ENCODE measurements at regions not wholly inside any gene's neighbourhood (a gene's known extent, or its start where the extent isn't known, plus 50 kb on each side); places are given as distances from the start of the nearest gene placed in this dataset.

DNA sequence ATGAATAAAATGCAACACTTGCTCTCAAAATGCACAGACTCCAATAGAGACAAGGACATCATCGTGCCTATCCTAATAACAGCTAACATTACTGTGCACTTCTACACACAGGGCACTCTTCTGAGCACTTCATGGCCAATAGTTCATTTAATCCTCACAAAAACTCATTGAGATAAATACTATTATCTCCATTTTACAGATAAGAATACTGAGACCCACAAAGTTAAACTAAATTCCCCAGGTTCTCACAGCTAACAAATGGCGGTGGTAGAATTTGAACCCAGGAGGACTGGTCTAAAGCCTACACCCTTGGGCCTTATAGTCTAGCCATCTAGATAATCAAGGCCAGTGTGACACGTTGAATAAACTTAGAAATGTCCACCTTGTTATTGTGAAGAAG lies 328.6 kb downstream of the RRAGC start:
- TF ChIP-seq, protein P1, sequence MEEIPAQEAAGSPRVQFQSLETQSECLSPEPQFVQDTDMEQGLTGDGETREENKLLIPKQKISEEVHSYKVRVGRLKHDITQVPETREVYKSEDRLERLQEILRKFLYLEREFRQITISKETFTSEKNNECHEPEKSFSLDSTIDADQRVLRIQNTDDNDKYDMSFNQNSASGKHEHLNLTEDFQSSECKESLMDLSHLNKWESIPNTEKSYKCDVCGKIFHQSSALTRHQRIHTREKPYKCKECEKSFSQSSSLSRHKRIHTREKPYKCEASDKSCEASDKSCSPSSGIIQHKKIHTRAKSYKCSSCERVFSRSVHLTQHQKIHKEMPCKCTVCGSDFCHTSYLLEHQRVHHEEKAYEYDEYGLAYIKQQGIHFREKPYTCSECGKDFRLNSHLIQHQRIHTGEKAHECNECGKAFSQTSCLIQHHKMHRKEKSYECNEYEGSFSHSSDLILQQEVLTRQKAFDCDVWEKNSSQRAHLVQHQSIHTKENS (CRISPR knock-in tag; IDR thresholded peaks at IDR 0.05): no peak
- TF ChIP-seq BCOR (IDR thresholded peaks at IDR 0.05) (peak; percentile 62; the same call in 1 of the 2 replicates), KDM1A (IDR thresholded peaks at IDR 0.05) (0 out of 4 replicates have a peak, but pooled peaks have one; percentile 25 to 33), RBM25 (IDR thresholded peaks at IDR 0.05; ENCODE audit: low read depth, low read length, severe bottlenecking) (peak; percentile 85), PHB (CRISPR knock-in tag; IDR thresholded peaks at IDR 0.05) (no peak), ADNP (tag; IDR thresholded peaks at IDR 0.05) (peak; percentile 89), CHD4 (IDR thresholded peaks at IDR 0.05; ENCODE audit: insufficient read depth, insufficient replicate concordance, low read depth, low read length, poor library complexity, severe bottlenecking) (peak; percentile 35)
- Histone ChIP-seq H3K9ac (ENCODE audit: insufficient read depth in 1 of 2, low read depth in 2 of 2, low read length in 2 of 2) (no peak overlapping the region), H3K27me3 (ENCODE audit: control insufficient read depth in 2 of 2, insufficient read depth in 2 of 2, low read length in 2 of 2) (no peaks in the 10 kb centered on the region), H3K4me2 (ENCODE audit: insufficient read depth, low read length) (no peak overlapping the region), H3K4me3 (no peak overlapping the region), H3K4me1 (replicated peaks in 1 of 2; ENCODE audit: control insufficient read depth in 2 of 2, insufficient read depth in 2 of 2, low read length in 2 of 2) (peaks cover 23 to 35% of the 10 kb centered on the region in 2 experiments), H3K79me2 (ENCODE audit: control insufficient read depth, insufficient read depth, low read length) (no peaks in the 10 kb centered on the region), H3K9me3 (replicated peaks; ENCODE audit: control insufficient read depth, insufficient read depth, low read depth, low read length) (no peaks in the 10 kb centered on the region), H2AFZ (ENCODE audit: low read depth, low read length) (no peak overlapping the region), H4K20me1 (replicated peaks; ENCODE audit: control insufficient read depth, insufficient read depth, low read length) (no peaks in the 10 kb centered on the region), H3K9me1 (ENCODE audit: control insufficient read depth, insufficient read depth, low read length) (no peaks in the 10 kb centered on the region), H3K36me3 (ENCODE audit: control insufficient read depth, insufficient read depth, low read length) (no peaks in the 10 kb centered on the region), H3K27ac (ENCODE audit: extremely low read depth, low read depth, low read length) (no peak overlapping the region)
- intact Hi-C loops (cut with micrococcal nuclease) (no loop called here), in situ Hi-C loops (cut with MboI) (no loop called here)
- ChIA-PET POLR2A (interaction anchor here (0.8 kb wide), 1 partner anchor 8 kb away, joined by 3 read pairs; no protein-coding TSS in a partner anchor), CTCF (ENCODE audit: low intra/inter-chr PET ratio) (no interaction called here)
- no peak for DNase-seq (ENCODE audit: extremely low read depth in 1 of 4, low spot score in 3 of 4)
- ATAC-seq: no peak
- no peak for FAIRE-seq
- BruUV-seq (replicated peaks): no TSS peak
- 72% methylated on average over 3 of the region's 3 CpGs for WGBS (ENCODE audit: insufficient coverage, low coverage, missing lambda C conversion rate)

All from K562 (cell line).